ENCODE measurements at regions not wholly inside any gene's neighbourhood (a gene's known extent, or its start where the extent isn't known, plus 50 kb on each side); places are given as distances from the start of the nearest gene placed in this dataset.
"Not testable (repeated sequence)": the region's sequence is repeated elsewhere in the genome, so short reads cannot be mapped to it uniquely, and the experiment has no call there.

DNA sequence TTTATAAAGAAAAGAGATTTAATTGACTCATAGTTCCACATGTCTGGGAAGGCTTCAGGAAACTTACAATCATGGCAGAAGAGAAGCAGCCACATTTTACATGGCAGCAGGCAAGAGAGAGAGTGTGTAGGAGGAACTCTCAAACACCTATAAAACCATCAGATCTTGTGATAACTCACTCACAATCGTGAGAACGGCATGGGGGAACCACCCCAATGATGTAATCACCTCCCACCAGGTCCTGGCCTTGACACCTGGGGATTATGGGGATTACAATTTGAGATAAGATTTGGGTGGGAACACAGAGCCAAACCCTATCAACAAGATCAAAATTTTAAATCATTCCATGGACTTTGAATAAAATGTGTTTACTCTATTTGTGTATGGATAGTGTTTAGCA lies 575.6 kb downstream of the ADCYAP1 start:
- no peak for DNase-seq (ENCODE audit: low read depth in 4 of 4, low spot score in 1 of 4)

DNA sequence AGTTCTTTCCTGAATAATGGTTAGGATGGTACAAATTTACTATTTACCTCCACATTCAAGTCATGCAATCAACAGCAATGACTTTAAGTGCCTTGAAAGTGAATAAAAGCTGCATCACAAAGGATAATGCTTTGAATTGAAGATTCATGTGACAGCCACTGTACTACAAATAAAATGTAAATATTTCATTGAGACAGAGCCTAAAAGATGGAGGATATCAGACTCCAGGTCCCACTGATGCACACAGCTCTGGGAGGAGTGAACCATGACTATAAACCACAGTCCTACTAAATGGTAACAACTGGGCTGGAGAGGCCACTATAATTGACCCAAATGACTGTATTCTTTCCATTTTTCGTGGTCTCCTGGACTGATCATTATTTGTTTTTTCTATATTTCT lies 576.9 kb downstream of the ADCYAP1 start:
- DNase-seq (ENCODE audit: low read depth in 4 of 4, low spot score in 1 of 4) = no peak

DNA sequence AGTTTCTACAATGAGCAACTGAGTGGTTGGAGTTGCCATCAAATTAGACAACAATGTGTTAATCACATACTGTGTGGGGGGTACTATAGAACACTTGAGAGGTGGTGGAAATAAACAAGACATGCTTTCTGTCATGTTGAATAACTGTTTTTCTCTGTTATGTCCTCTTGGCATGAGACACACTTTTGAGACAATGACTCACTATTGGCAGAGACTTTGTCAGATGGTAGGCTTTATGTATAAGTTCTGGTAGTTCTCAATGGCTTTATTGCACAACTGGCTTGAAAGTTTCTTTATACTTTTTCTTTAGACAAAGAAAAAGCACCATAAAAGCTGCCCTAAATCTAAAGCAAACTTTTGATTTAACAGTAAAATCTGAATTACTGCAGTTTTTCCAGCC lies 578.7 kb downstream of the ADCYAP1 start:
- no peak for DNase-seq (ENCODE audit: low read depth in 4 of 4, low spot score in 1 of 4)

DNA sequence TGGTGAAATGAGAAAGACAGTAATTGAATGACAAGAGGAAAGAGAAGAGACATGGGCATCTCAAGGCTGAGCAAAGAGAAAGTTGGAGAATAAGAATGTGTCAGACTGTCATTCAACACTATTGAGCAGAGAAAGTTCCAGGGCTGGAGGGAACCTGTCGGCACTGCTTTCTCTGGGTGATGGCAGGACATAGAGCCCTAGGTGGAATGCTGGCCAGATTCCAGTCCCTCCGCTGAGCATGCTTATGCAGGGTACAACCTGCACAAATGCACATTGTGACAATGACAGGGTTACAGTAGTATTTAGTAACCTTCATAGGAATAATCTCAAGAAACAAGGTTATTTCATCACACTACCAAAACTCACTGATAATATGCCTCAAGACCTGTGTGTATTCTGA lies 582.8 kb downstream of the ADCYAP1 start:
- DNase-seq (ENCODE audit: low read depth in 4 of 4, low spot score in 1 of 4) = no peak

DNA sequence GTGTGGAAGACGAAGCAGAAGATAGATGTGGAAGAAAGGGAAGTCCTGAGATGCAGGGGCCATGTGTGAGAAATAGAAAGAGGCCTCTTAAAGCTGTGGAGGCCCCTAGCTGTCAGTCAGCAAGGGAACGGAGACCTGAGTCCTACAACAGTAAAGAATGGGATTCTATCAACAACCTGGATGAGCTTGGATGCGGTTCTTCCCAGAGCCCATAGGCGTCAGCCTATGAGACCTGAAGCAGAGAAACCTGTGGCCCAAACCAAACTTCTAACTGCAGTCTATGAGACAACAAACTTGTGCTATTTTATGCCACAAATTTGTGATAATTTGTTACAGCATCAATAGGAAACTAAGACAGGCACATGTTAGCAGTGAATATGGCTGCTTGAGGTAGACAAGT lies 583.7 kb downstream of the ADCYAP1 start:
- DNase-seq (ENCODE audit: low read depth in 4 of 4, low spot score in 1 of 4) = no peak

DNA sequence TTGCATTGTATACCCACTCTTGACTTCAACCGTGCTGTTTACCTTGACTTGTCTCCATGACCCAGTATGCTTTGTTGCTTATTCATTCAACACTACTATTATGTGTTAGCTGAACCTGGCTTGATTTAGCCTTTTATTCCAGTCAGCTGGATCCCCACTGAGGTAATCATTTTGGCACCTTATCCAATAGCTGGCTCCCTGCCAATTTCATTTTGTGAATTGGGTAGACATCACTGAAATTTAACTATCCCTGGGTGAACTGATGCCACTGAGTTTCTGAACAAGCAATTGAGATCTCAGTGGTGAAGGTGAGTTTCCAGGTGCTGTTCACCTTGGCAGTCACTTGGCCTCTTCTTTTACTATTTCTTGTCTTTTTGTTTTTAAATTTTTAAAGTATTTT lies 584.3 kb downstream of the ADCYAP1 start:
- DNase-seq (ENCODE audit: low read depth in 4 of 4, low spot score in 1 of 4) = no peak

DNA sequence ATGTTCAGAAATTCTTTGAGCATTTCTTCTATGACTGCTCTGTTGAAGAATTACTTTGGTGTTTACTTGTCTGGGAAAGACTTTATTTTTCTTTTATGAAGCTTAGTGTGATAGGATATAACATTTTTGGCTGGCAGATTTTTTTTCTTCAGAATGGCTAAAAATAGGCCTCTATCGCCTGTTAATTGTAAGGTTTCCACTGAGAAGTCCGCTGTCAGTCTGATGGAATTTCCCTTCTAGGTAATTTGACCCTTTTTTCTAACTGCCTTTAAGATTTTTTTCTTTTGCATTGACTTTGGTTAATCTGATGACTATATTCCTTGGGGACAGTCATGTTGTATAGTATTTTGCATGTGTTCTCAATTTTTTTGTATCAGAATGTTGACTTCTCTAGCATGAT lies 590.7 kb downstream of the ADCYAP1 start:
- DNase-seq (ENCODE audit: low read depth in 4 of 4, low spot score in 1 of 4) = no peak

DNA sequence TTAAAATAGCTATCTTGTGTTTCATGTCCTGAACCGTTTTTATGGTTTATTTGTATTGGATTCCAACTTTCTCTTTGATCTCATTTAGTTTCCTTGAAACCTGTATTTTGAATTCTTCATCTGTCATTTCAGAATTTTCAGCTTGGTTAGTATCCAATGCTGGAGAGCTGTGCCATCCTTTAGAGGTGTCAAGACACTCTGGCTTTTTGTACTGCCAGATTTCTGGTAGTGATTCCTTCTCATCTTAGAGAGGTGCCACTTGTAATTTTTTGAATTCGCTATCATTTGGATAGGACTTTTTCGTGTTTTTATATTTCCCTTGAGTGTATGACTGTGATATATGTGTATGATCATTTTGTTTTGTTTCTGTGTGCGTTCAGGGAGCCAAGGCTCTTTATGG lies 591.4 kb downstream of the ADCYAP1 start:
- DNase-seq (ENCODE audit: low read depth in 4 of 4, low spot score in 1 of 4) = no peak

DNA sequence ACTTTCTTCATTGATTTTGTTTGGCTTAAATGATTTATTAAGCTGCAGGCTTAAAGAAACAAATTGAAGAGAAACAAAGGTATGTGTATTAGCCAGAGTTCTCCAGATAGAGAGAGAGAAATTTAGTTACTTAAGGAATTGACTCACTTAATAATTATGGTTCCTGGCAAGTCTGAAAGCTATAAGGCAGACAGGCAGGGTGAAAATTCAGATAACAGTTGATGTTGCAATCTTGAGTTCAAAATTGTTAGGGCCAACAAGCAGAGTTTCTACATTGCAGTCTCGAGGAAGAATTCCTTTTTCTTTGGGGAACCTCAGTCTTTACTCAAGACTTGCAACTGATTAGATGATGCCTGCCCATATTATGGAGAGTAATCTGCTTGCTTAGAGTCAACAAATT lies 593.5 kb downstream of the ADCYAP1 start:
- DNase-seq (ENCODE audit: low read depth in 4 of 4, low spot score in 1 of 4) = no peak

DNA sequence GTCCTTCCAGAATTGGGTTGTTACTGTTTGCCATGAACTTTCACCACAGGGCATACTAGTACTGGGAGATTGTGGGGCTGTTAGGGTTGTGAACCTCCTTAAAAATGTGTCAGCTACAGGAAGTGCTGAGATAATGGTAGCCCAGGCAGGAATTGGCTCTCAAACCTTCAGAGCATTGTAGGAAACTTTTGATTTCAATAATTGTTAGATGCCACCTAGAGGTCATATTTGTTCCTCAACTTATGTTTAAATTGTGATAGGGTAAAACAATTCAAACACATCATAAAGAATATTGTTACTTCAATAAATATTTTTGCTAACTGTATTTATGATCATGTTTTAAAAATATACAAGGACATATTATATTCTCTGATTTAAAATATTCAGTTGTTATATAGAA lies 594.6 kb downstream of the ADCYAP1 start:
- DNase-seq (ENCODE audit: low read depth in 4 of 4, low spot score in 1 of 4) = no peak

DNA sequence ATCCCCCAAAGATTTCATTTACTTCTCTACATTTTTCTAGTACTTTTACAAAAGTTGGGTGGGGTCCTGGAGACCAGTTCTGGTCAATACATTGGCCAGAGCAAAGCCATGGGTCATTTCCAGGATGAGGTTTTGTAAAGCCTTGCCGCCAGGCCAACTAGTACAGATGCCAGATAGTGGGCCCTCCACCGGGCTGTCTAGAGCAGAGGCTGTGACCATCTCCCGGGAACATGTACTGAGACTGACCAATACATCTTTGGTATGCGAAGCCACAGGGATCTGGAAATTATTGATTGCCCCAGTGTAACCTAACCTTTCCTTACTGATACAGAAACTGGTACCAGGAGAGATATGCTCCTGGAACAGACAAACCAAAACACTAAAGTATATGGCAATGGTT lies 599.2 kb downstream of the ADCYAP1 start:
- DNase-seq (ENCODE audit: low read depth in 4 of 4, low spot score in 1 of 4) = no peak

DNA sequence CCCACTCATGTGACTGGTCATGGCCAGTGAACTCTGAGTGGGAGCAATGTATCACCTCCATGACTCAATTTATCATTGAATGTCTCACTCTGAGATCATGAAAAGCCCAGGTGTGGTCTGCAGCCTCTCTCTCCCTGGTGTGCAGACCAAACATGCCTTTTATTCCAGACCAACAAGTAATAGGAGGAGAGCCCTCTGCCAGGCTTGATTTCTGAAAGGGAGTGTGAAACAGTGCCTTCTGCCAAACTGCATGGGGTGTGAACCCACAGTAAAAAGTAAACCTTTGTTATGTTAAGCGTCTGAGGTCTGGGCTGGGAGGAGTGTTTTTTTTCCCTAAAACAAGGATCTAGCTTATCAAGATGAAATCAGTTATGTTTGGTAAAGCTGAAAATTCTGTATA lies 601.2 kb downstream of the ADCYAP1 start:
- DNase-seq (ENCODE audit: low read depth in 4 of 4, low spot score in 1 of 4) = no peak

DNA sequence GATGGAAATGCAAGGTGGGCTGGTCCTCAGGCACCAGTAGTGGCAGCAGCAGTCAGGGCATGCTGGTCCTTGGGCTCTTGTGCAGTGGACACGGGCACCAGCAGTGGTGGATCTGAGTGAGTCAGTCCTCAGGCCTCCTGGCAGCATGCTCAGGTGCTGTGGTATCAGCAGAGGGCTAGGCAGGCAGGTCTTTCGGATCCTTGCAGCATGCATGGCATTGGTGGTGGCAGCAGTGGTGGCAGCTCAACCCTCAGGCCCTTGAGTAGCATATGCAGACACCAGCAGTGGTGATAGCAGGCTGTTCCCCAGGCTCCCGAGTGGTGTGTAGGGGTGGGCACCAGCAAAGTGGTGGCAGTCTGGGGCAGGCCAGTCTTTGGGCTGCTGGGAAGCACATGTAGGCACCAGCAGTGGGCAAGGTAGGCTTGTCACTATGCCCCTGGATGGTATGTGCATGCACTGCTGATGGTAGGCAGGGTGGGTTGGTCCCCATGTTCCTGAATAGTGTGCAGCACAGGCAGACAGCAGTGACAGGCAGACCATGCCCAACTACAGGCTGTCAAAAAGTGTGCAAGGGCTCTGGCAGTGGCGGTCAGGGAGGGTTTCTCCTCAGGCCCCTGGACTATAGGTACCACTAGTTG lies 606.0 kb downstream of the ADCYAP1 start:
- no peak for DNase-seq (ENCODE audit: low read depth in 4 of 4, low spot score in 1 of 4)

DNA sequence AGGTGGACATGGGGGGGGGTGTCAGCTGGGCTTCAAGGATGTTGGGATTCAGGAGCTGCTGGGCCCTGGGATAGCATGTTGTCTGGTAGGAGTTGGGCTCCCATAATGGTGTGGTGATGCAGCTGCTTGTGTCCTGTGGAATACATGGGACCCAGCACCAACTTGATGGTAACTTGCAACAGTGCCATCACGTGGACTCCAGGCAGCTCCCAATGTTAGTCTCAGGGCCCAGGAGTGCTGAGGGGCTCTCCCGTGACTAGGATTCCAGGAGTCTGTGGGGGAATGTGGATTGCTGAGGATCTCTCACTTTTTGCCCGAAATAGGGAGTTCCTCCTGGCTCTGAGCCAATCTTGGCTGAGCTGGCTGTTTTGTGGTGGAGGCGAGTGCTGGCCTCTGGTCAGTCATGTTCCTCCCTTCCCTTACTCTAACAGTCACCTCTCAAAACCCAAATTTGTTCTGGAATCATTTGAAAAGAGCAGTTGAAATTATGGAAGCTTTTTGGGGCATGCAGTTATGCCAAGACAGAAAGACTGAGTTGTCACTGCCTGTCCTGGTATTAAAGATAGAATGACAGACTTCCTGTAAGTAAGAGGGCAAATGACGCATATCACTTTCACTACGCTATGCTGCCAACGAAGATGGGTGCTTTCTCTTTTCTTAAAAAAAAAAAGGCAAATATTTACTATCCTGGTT lies 607.1 kb downstream of the ADCYAP1 start:
- DNase-seq (ENCODE audit: low read depth in 4 of 4, low spot score in 1 of 4) = no peak

DNA sequence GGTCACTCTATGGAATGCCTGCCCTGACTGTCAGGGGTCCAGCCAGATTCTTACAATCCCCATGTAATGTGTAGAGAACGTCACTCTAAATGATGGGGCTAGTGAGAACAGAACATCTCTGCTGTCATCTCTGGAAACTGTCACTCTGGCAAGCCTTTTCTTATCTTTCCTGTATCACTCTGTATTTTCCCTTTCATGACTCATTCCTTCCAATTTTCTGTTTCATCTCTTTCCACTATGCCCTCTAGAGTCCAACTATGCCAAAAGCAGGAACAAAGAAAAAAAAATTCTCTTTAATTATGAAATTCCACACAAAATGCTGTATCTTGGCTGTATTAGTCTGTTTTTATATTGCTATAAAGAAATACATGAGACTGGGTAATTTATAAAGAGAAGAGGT lies 608.8 kb downstream of the ADCYAP1 start:
- DNase-seq (ENCODE audit: low read depth in 4 of 4, low spot score in 1 of 4) = no peak

DNA sequence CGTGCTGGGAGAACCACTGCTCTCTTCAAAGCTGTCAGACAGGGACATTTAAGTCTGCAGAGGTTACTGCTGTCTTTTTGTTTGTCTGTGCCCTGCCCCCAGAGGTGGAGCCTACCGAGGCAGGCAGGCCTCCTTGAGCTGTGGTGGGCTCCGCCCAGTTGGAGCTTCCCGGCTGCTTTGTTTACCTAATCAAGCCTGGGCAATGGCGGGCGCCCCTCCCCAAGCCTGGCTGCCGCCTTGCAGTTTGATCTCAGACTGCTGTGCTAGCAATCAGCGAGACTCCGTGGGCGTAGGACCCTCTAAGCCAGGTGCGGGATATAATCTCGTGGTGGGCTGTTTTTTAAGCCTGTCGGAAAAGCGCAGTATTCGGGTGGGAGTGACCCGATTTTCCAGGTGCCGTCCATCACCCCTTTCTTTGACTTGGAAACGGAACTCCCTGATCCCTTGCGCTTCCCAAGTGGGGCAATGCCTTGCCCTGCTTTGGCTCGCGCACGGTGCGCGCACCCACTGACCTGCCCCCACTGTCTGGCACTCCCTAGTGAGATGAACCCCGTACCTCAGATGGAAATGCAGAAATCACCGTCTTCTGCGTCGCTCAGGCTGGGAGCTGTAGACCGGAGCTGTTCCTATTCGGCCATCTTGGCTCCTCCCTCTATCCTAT lies 617.0 kb downstream of the ADCYAP1 start:
- DNase-seq (ENCODE audit: low read depth in 4 of 4, low spot score in 1 of 4) = not testable (repeated sequence)

DNA sequence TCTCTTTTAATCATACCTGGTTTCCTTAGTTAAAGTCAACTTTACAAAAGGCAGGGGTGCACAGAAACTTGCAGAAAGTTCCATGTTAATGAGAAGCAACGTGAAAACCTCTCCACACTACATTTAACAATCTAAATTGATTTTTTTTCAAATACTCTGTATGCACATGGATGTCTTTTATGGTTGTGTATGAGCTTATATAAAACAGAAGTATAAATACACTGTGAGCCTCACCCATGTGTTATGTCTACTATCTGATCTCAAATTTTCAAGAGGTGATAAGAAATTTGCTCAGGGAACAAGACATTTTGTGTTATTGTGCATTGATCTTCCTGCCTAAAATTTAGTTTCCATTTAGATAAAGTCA lies 617.6 kb downstream of the ADCYAP1 start:
- DNase-seq (ENCODE audit: low read depth in 4 of 4, low spot score in 1 of 4) = no peak

DNA sequence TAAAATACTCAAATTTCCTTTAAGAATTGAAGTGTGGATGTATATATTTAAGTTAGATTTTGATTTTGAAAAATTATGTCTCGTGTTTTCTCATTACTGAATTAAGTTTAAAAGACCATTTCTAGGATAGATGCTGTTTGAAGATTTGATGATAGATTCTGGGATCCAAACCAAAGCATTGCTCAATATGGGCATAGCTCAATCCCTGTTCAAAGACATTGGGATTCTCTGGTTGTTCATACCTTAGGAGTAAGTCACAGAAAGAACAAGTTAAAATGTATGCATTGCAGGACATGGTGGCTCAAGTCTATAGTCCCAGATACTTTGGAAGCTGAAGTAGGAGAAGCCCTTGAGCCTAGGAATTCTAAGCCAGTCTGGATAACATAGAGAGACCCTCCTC lies 622.3 kb downstream of the ADCYAP1 start:
- DNase-seq (ENCODE audit: low read depth in 4 of 4, low spot score in 1 of 4) = no peak

DNA sequence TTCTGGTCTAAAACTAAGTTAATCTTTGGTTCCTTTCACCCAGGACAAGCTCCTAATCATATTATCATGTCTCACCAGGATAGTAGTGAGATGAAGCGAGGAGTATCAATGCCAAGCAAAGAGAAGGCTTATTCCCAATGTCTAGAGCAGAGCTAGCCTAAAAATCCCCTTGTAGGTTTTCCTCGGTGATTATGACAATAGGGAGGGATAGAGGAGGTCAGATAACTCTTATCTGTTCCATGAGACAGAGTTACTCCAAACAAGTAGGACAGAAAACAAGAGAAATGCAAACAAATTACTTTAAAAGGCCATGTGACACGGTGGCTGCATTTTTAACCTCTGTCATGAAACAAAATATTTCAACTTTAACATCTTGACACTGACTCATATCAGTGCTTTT lies 623.1 kb downstream of the ADCYAP1 start:
- no peak for DNase-seq (ENCODE audit: low read depth in 4 of 4, low spot score in 1 of 4)

DNA sequence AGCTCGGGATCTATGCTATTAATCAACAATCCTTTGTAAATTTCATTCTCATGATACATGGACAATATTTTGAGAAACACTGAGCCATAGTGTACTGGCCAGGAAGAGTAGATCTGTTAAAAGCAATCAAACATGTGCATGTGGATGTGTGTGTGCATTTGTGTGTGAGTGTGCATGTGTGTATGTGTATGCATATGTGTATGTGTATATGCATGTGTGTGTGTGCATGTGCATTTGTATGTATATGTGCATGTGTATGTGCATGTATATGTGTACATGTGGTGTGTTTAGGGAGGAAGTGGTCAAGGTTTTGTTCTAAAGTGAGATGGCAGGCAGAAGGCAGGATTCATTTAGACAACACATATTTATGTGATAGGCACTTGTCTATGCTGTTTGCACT lies 623.8 kb downstream of the ADCYAP1 start:
- no peak for DNase-seq (ENCODE audit: low read depth in 4 of 4, low spot score in 1 of 4)

DNA sequence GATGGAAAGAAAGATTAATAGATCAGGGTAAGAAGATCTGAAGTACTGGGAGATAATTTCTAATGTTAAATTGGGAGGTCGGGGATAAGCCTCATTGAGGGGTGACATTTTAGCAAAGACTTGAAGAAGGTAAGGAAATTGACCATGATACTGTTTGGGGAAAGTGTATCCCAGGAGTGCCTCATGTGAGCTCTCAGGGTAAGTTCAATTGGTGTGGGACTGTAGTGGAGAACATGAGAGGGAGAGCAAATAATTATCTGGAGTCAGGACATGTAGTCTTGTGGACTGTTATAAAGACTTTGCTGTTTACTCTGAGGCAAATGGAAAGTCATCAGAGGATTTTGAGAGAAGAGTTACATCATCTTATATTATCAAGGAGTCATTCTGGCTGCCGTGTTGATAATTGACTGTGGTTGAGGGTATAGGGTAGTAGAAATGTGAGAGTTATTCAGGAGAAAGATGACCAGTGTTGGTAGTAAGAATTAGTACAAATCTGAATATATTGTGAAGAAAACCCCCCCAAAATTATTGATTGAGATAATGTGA lies 624.4 kb downstream of the ADCYAP1 start:
- no peak for DNase-seq (ENCODE audit: low read depth in 4 of 4, low spot score in 1 of 4)

DNA sequence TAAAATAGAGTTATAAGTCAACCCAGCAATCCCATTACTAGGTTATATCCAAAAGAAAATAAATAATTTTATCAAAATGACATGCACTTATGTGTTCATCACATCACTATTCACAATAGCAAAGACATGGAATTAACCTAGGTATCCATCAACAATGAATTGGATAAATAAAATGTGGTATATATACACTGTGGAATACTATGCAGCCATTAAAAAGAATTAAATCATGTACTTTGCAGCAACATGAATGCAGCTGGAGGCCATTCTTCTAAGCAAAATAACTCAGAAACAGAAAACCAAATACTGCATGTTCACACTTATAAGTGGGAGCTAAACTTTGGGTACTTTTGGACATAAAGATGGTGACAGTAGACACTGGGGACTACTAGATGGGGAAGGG lies 626.0 kb downstream of the ADCYAP1 start:
- no peak for DNase-seq (ENCODE audit: low read depth in 4 of 4, low spot score in 1 of 4)

DNA sequence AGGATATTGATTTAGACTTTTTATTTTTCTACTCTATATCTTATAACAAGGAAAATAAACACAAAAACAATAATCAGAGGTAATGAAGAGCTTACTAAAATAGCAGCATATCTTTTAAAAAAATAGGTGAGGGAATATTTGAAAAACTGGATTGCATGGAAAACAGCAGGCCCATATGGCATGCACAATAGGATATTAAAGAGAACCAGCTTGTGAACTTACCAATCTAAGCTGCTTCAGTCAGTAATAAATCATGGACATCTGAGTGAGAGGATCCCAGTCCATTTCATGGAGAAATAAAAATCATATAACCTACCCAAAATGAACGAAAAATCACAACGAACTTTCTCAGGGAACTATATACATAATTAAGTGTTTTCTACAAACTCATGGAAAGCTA lies 634.6 kb downstream of the ADCYAP1 start:
- no peak for DNase-seq (ENCODE audit: low read depth in 4 of 4, low spot score in 1 of 4)

All from stimulated activated CD4-positive, alpha-beta T cell treated with anti-CD3 and anti-CD28 coated beads, Interleukin-1b, Interleukin-23, amount 100 ng/mL, for 24 hours (primary cell).